Smooth muscle cell (in vitro differentiated cells): ENCODE measurements at regions not wholly inside any gene's neighbourhood (a gene's known extent, or its start where the extent isn't known, plus 50 kb on each side); places are given as distances from the start of the nearest gene placed in this dataset.
A peak's percentile ranks its signal among the peaks of the same experiment; 100 is the strongest.

ENCODE experiments used
- DNase-seq: peaks from one replicate; lab custom pipeline; 2025; ENCODE audit not compliant: unreplicated experiment; lab: John Stamatoyannopoulos, UW
- H2AFZ ChIP-seq: fragments of 200-600 bp; sonication (generic); 2 replicates; pipeline ENCODE4 v1.6.0; 2016; ENCODE audit warnings: antibody characterized with exemption, low read depth, mild to moderate bottlenecking
- H3F3A ChIP-seq: fragments of 200-600 bp; sonication (generic); 2 replicates; pipeline ENCODE4 v1.6.0; 2017; ENCODE audit warnings: antibody characterized with exemption, low read depth
- H3K27ac ChIP-seq: fragments of 200-600 bp; sonication (generic); 2 replicates; pipeline ENCODE4 v1.5.1; 2016; ENCODE audit warnings: low read depth, mild to moderate bottlenecking
- H3K27me3 ChIP-seq: fragments of 200-600 bp; sonication (generic); 2 replicates; pipeline ENCODE4 v1.6.1; 2016; ENCODE audit warnings: low read depth, mild to moderate bottlenecking
- H3K36me3 ChIP-seq: fragments of 200-600 bp; sonication (generic); 2 replicates; pipeline ENCODE4 v1.5.1; 2016; ENCODE audit warnings: low read depth
- H3K4me1 ChIP-seq: fragments of 200-600 bp; sonication (generic); 2 replicates; pipeline ENCODE4 v1.5.1; 2016; ENCODE audit warnings: low read depth
- H3K4me2 ChIP-seq: fragments of 200-600 bp; sonication (generic); 2 replicates; pipeline ENCODE4 v1.6.0; 2016; ENCODE audit warnings: mild to moderate bottlenecking
- H3K4me3 ChIP-seq: fragments of 200-600 bp; sonication (generic); 2 replicates; pipeline ENCODE4 v1.5.1; 2016; ENCODE audit warnings: mild to moderate bottlenecking
- H3K79me2 ChIP-seq: fragments of 200-600 bp; sonication (generic); 2 replicates; pipeline ENCODE4 v1.6.0; 2016; ENCODE audit warnings: low read depth, mild to moderate bottlenecking
- H3K9ac ChIP-seq: fragments of 200-600 bp; sonication (generic); 2 replicates; pipeline ENCODE4 v1.6.0; 2016; ENCODE audit warnings: low read depth
- H3K9me3 ChIP-seq: fragments of 200-600 bp; sonication (generic); replicated peaks from 2 replicates; pipeline ENCODE4 v1.5.1; 2016; ENCODE audit warnings: low read depth
- H4K20me1 ChIP-seq: fragments of 200-600 bp; sonication (generic); 2 replicates; pipeline ENCODE4 v1.6.0; 2016; ENCODE audit warnings: low read depth
- CTCF ChIP-seq: fragments of 200-600 bp; sonication (generic); IDR thresholded peaks from 2 replicates; pipeline ENCODE4 v1.5.1; 2017; ENCODE audit warnings: borderline replicate concordance, mild to moderate bottlenecking, antibody characterized with exemption; ENCODE audit not compliant: insufficient read depth, poor library complexity, severe bottlenecking
- WGBS: methylation state at CpG from one replicate; pipeline ENCODE4 v1.1.7; 2016; ENCODE audit warnings: low lambda C conversion rate; 5-methylcytosine and 5-hydroxymethylcytosine counted together

- 94% methylated on average over 2 of the region's 2 CpGs for WGBS
- no peak for TF ChIP-seq CTCF
- Histone ChIP-seq H3K9me3 (no peaks in the 10 kb centered on the region), H3K36me3 (no peaks in the 10 kb centered on the region), H3K9ac (no peak overlapping the region), H3K27me3 (no peaks in the 10 kb centered on the region), H3F3A (no peaks in the 10 kb centered on the region), H3K4me3 (no peak overlapping the region), H3K4me1 (no peaks in the 10 kb centered on the region), H2AFZ (no peak overlapping the region), H3K27ac (no peak overlapping the region), H4K20me1 (no peaks in the 10 kb centered on the region), H3K4me2 (no peak overlapping the region), H3K79me2 (no peaks in the 10 kb centered on the region)
- DNase-seq = no peak
Measured at GRCh38 chr2:194345347-194345746, 1311.7 kb upstream of the SLC39A10 start.

GRCh38 chr2:194343167-194343566, 1313.9 kb upstream of the SLC39A10 start:
- no peak for TF ChIP-seq CTCF
- WGBS = 78% methylated on average over 3 of the region's 3 CpGs
- Histone ChIP-seq H3K79me2 (no peaks in the 10 kb centered on the region), H2AFZ (peak overlapping the region; percentile 64), H4K20me1 (no peaks in the 10 kb centered on the region), H3K4me3 (no peak overlapping the region), H3K4me1 (no peaks in the 10 kb centered on the region), H3K36me3 (no peaks in the 10 kb centered on the region), H3K9ac (no peak overlapping the region), H3K9me3 (no peaks in the 10 kb centered on the region), H3F3A (no peaks in the 10 kb centered on the region), H3K4me2 (no peak overlapping the region), H3K27ac (no peak overlapping the region), H3K27me3 (no peaks in the 10 kb centered on the region)
- DNase-seq = no peak

- Histone ChIP-seq H3K4me1 (no peaks in the 10 kb centered on the region), H3K9ac (no peak overlapping the region), H2AFZ (no peak overlapping the region), H3K4me2 (no peak overlapping the region), H3K9me3 (no peaks in the 10 kb centered on the region), H3F3A (no peaks in the 10 kb centered on the region), H3K4me3 (no peak overlapping the region), H4K20me1 (no peaks in the 10 kb centered on the region), H3K36me3 (no peaks in the 10 kb centered on the region), H3K79me2 (no peaks in the 10 kb centered on the region), H3K27ac (no peak overlapping the region), H3K27me3 (no peaks in the 10 kb centered on the region)
- 86% methylated on average over 9 of the region's 9 CpGs for WGBS
- no peak for DNase-seq
- no peak for TF ChIP-seq CTCF
Measured at GRCh38 chr2:194332799-194333490, 1324.1 kb upstream of the SLC39A10 start.

GRCh38 chr2:194328456-194328855, 1328.6 kb upstream of the SLC39A10 start:
- TF ChIP-seq CTCF = no peak
- WGBS = 94% methylated on average over 7 of the region's 7 CpGs

More at GRCh38 chr2:194328456-194328855, 1328.6 kb upstream of the SLC39A10 start:
- Histone ChIP-seq H3K4me3 (no peak overlapping the region), H2AFZ (no peak overlapping the region), H3F3A (no peaks in the 10 kb centered on the region), H4K20me1 (no peaks in the 10 kb centered on the region), H3K36me3 (no peaks in the 10 kb centered on the region), H3K4me2 (no peak overlapping the region), H3K9me3 (no peaks in the 10 kb centered on the region), H3K9ac (no peak overlapping the region), H3K4me1 (no peaks in the 10 kb centered on the region), H3K27me3 (no peaks in the 10 kb centered on the region), H3K79me2 (no peaks in the 10 kb centered on the region), H3K27ac (no peak overlapping the region)
- DNase-seq = no peak
